Caco-2 (cell line): ENCODE measurements at regions not wholly inside any gene's neighbourhood (a gene's known extent, or its start where the extent isn't known, plus 50 kb on each side); places are given as distances from the start of the nearest gene placed in this dataset.

Experiments used
- BruUV-seq: library from RNA; stranded (reverse); fragments of 400-500 nt; replicated peaks from 2 replicates; lab custom pipeline; 2021; lab: Mats Ljungman, UMichigan
- CTCF ChIA-PET: fragments of 300-600 bp; sonication (Branson Sonifier 250); formaldehyde crosslinking; loops from one replicate; lab custom pipeline; 2022; ENCODE audit warnings: antibody characterized with exemption; lab: Charles Lee
- POLR2A ChIA-PET: fragments of 300-600 bp; sonication (Branson Sonifier 250); formaldehyde crosslinking; loops from one replicate; lab custom pipeline; 2022; ENCODE audit warnings: antibody characterized with exemption; lab: Charles Lee
- DNase-seq, 2 experiments: peaks; one replicate each; pipeline versions ENCODE4 v3.0.0 to v3.0.0-alpha.2; 2020 to 2022
- H3K27me3 ChIP-seq: replicated peaks from 2 replicates; pipeline ENCODE4 v1.6.0; 2011; ENCODE audit warnings: low read length; ENCODE audit not compliant: control insufficient read depth, insufficient read depth
- H3K36me3 ChIP-seq: 2 replicates; pipeline ENCODE4 v1.5.1; 2011; ENCODE audit warnings: low read length; ENCODE audit not compliant: control insufficient read depth, insufficient read depth
- H3K4me1 ChIP-seq: fragments of 250-450 bp; sonication (Bioruptor Pico); 2 replicates; pipeline ENCODE4 v1.5.1; 2020; ENCODE audit warnings: mild to moderate bottlenecking
- H3K4me3 ChIP-seq: 2 replicates; pipeline ENCODE4 v1.5.1; 2011; ENCODE audit warnings: low read depth, mild to moderate bottlenecking, control low read depth, low read length
- H3K9me3 ChIP-seq: fragments of 250-450 bp; sonication (Bioruptor Pico); 2 replicates; pipeline ENCODE4 v1.5.1; 2020; ENCODE audit warnings: mild to moderate bottlenecking, moderate library complexity
- H3K27ac Mint-ChIP-seq: one replicate; pipeline ENCODE4 v1.8.0; 2022; ENCODE audit warnings: mixed read lengths; ENCODE audit not compliant: unreplicated experiment
- H3K27me3 Mint-ChIP-seq: one replicate; pipeline ENCODE4 v1.8.0; 2022; ENCODE audit warnings: mixed read lengths; ENCODE audit not compliant: insufficient read depth, unreplicated experiment
- H3K36me3 Mint-ChIP-seq: one replicate; pipeline ENCODE4 v1.8.0; 2022; ENCODE audit warnings: mild to moderate bottlenecking, mixed read lengths; ENCODE audit not compliant: insufficient read depth, unreplicated experiment
- H3K4me1 Mint-ChIP-seq: one replicate; pipeline ENCODE4 v1.8.0; 2022; ENCODE audit warnings: low read depth, mixed read lengths; ENCODE audit not compliant: unreplicated experiment
- H3K4me3 Mint-ChIP-seq: one replicate; pipeline ENCODE4 v1.8.0; 2022; ENCODE audit warnings: mild to moderate bottlenecking, moderate library complexity, mixed read lengths; ENCODE audit not compliant: unreplicated experiment
- H3K9me3 Mint-ChIP-seq: one replicate; pipeline ENCODE4 v1.8.0; 2022; ENCODE audit warnings: mixed read lengths; ENCODE audit not compliant: unreplicated experiment
- CTCF ChIP-seq, 2 experiments: fragments of 200-600 bp in 1 of 2; IDR thresholded peaks; 1 replicate in 1 of 2; 2 replicates in 1 of 2; pipeline versions ENCODE4 v1.5.1 to v1.8.0; 2011 to 2022; ENCODE audit warnings: antibody characterized with exemption in 1 of 2, control low read depth in 1 of 2, inconsistent platforms in 1 of 2, low read depth in 1 of 2, low read length in 1 of 2, mild to moderate bottlenecking in 1 of 2, moderate library complexity in 1 of 2; ENCODE audit not compliant: insufficient read depth in 1 of 2, severe bottlenecking in 1 of 2, unreplicated experiment in 1 of 2
- intact Hi-C: fragments of 100-400 bp; cut with micrococcal nuclease; formaldehyde crosslinking; loops from one replicate; pipeline ENCODE4 v1.10.0; 2022; ENCODE audit not compliant: unreplicated experiment

GRCh38 chrX:116607776-116608175 is 145.0 kb upstream of the CT83 start:
- no peak overlapping the region for H3K4me3 Mint-ChIP-seq
- no peaks in the 10 kb centered on the region for H3K4me1 Mint-ChIP-seq
- H3K36me3 ChIP-seq: no peaks in the 10 kb centered on the region
- intact Hi-C loops: no loop called here
- no peaks in the 10 kb centered on the region for H3K27me3 Mint-ChIP-seq
- no peak overlapping the region for H3K4me3 ChIP-seq
- ChIA-PET POLR2A (no interaction called here), CTCF (no interaction called here)
- DNase-seq: no peak
- TF ChIP-seq CTCF (IDR thresholded peaks at IDR 0.05; ENCODE audit: insufficient read depth in 1 of 2, low read depth in 1 of 2, low read length in 1 of 2, severe bottlenecking in 1 of 2, unreplicated experiment in 1 of 2): no peak
- H3K27me3 ChIP-seq: no peaks in the 10 kb centered on the region
- H3K27ac Mint-ChIP-seq: no peak overlapping the region
- BruUV-seq: no TSS peak
- H3K9me3 ChIP-seq: no peaks in the 10 kb centered on the region
- no peaks in the 10 kb centered on the region for H3K4me1 ChIP-seq
- H3K9me3 Mint-ChIP-seq: no peaks in the 10 kb centered on the region
- H3K36me3 Mint-ChIP-seq: no peaks in the 10 kb centered on the region

GRCh38 chrX:116605576-116605975 is 142.8 kb upstream of the CT83 start:
- DNase-seq: no peak
- ChIA-PET CTCF (no interaction called here), POLR2A (no interaction called here)
- no peak overlapping the region for H3K4me3 ChIP-seq
- no peaks in the 10 kb centered on the region for H3K9me3 ChIP-seq
- no peaks in the 10 kb centered on the region for H3K4me1 ChIP-seq
- H3K27ac Mint-ChIP-seq: no peak overlapping the region
- H3K36me3 ChIP-seq: no peaks in the 10 kb centered on the region
- no peaks in the 10 kb centered on the region for H3K9me3 Mint-ChIP-seq
- H3K27me3 ChIP-seq: no peaks in the 10 kb centered on the region
- intact Hi-C loops: no loop called here
- no peak overlapping the region for H3K4me3 Mint-ChIP-seq
- no peak for TF ChIP-seq CTCF (IDR thresholded peaks at IDR 0.05; ENCODE audit: insufficient read depth in 1 of 2, low read depth in 1 of 2, low read length in 1 of 2, severe bottlenecking in 1 of 2, unreplicated experiment in 1 of 2)
- no peaks in the 10 kb centered on the region for H3K27me3 Mint-ChIP-seq
- H3K4me1 Mint-ChIP-seq: no peaks in the 10 kb centered on the region
- no TSS peak for BruUV-seq
- no peaks in the 10 kb centered on the region for H3K36me3 Mint-ChIP-seq

GRCh38 chrX:116596010-116596409 is 133.2 kb upstream of the CT83 start:
- POLR2A ChIA-PET: no interaction called here
- H3K36me3 Mint-ChIP-seq: no peaks in the 10 kb centered on the region
- BruUV-seq: no TSS peak

More at GRCh38 chrX:116596010-116596409, 133.2 kb upstream of the CT83 start:
- Histone ChIP-seq H3K4me1 (no peaks in the 10 kb centered on the region), H3K4me3 (no peak overlapping the region), H3K9me3 (no peaks in the 10 kb centered on the region), H3K27me3 (no peaks in the 10 kb centered on the region), H3K36me3 (no peaks in the 10 kb centered on the region)
- no peak for TF ChIP-seq CTCF (IDR thresholded peaks at IDR 0.05; ENCODE audit: insufficient read depth in 1 of 2, low read depth in 1 of 2, low read length in 1 of 2, severe bottlenecking in 1 of 2, unreplicated experiment in 1 of 2)
- intact Hi-C loops: no loop called here
- CTCF ChIA-PET: no interaction called here
- Mint-ChIP-seq H3K27me3 (no peaks in the 10 kb centered on the region), H3K4me3 (no peak overlapping the region), H3K4me1 (no peaks in the 10 kb centered on the region), H3K27ac (no peak overlapping the region), H3K9me3 (no peaks in the 10 kb centered on the region)
- no peak for DNase-seq
